Tibial artery (tissue), 4 donors: ENCODE measurements at regions not wholly inside any gene's neighbourhood (a gene's known extent, or its start where the extent isn't known, plus 50 kb on each side); places are given as distances from the start of the nearest gene placed in this dataset.

Experiments used
- DNase-seq, 2 donors: peaks; one replicate each; pipeline ENCODE4 v3.0.0-alpha.2; 2019
- H3K27ac ChIP-seq, 2 donors: fragments of 200-600 bp; sonication (generic) in 1 of 2; 1 replicate in 1 of 2; 2 replicates in 1 of 2; pipeline ENCODE4 v1.5.1; 2018 to 2019; ENCODE audit warnings: mild to moderate bottlenecking in 1 of 2
- H3K27me3 ChIP-seq, 2 donors: fragments of 200-600 bp; sonication (generic) in 1 of 2; one replicate each; pipeline versions ENCODE4 v1.5.1 to v1.6.0; 2016 to 2019
- H3K36me3 ChIP-seq, 3 donors: fragments of 200-600 bp; sonication (generic) in 2 of 3; one replicate each; pipeline ENCODE4 v1.5.1; 2016 to 2019; ENCODE audit warnings: mild to moderate bottlenecking in 2 of 3
- H3K4me1 ChIP-seq, 4 donors: fragments of 200-600 bp; sonication (generic) in 2 of 4; 1 replicate in 3 of 4; 2 replicates in 1 of 4; pipeline ENCODE4 v1.5.1; 2016 to 2019
- H3K4me3 ChIP-seq, 2 donors: fragments of 200-600 bp; sonication (generic) in 1 of 2; 1 replicate in 1 of 2; 2 replicates in 1 of 2; pipeline ENCODE4 v1.5.1; 2018 to 2019; ENCODE audit warnings: mild to moderate bottlenecking in 2 of 2
- H3K9me3 ChIP-seq, 3 donors: fragments of 200-600 bp; sonication (generic) in 1 of 3; one replicate each; pipeline ENCODE4 v1.5.1; 2016 to 2019
- intact Hi-C: fragments of 100-400 bp; cut with DNase I; formaldehyde crosslinking; loops from one replicate; pipeline ENCODE4 v1.15.0; 2023; ENCODE audit warnings: low total_unique reads
- TF ChIP-seq, protein P1 (sequence below), 2 experiments: fragments of 200-600 bp in 1 of 2; fragments of 450-650 bp in 1 of 2; IDR thresholded peaks; one replicate each; pipeline ENCODE4 v1.5.1; 2017 to 2019; ENCODE audit warnings: antibody characterized with exemption in 2 of 2, mild to moderate bottlenecking in 1 of 2, moderate library complexity in 1 of 2

DNA sequence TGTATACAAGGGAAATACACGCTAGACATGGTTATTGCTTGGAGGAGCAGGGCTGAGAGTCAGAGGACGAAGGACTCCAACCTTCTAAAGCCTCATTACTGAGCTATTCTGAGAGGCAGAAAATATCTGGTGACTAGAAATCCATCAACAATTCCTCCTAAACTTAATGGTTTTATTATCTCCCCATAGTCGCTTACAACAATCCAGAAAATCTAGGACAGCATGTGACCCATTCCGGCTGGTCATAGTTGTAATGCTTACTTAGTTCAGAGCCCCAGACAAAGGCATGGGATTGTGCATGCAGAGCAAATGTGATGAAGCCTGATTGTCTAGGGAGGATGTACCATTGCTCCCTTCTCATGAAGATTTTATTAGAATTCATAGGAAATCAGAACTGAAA is 114.5 kb upstream of the PLXNA2 start:
- no peak overlapping the region for H3K4me3 ChIP-seq
- TF ChIP-seq, protein P1, sequence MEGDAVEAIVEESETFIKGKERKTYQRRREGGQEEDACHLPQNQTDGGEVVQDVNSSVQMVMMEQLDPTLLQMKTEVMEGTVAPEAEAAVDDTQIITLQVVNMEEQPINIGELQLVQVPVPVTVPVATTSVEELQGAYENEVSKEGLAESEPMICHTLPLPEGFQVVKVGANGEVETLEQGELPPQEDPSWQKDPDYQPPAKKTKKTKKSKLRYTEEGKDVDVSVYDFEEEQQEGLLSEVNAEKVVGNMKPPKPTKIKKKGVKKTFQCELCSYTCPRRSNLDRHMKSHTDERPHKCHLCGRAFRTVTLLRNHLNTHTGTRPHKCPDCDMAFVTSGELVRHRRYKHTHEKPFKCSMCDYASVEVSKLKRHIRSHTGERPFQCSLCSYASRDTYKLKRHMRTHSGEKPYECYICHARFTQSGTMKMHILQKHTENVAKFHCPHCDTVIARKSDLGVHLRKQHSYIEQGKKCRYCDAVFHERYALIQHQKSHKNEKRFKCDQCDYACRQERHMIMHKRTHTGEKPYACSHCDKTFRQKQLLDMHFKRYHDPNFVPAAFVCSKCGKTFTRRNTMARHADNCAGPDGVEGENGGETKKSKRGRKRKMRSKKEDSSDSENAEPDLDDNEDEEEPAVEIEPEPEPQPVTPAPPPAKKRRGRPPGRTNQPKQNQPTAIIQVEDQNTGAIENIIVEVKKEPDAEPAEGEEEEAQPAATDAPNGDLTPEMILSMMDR (IDR thresholded peaks at IDR 0.05) = no peak
- H3K4me1 ChIP-seq = no peaks in the 10 kb centered on the region
- H3K9me3 ChIP-seq = no peaks in the 10 kb centered on the region
- H3K27ac ChIP-seq = no peak overlapping the region
- no peaks in the 10 kb centered on the region for H3K36me3 ChIP-seq
- no peaks in the 10 kb centered on the region for H3K27me3 ChIP-seq
- DNase-seq = no peak
- intact Hi-C loops = no loop called here

DNA sequence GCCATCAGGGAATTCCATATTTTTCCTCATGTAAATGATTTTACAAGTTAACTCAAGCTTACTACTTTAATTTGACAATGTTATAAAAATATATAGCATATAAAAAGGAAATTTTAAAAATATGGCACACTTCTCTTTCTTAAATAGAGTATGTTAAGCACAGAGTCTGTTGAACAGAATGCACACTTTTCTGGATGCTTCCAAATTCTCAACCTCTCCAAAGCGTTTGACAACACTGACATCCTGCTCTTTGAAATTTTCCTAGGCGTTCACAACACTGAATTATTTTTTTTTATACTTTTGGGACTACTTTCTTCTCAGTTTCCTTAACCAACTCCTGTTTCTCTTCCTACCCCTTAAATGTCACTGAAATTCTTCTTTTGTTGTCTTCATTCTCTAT is 117.8 kb upstream of the PLXNA2 start:
- DNase-seq = no peak
- intact Hi-C loops = no loop called here
- no peaks in the 10 kb centered on the region for H3K4me1 ChIP-seq

DNA sequence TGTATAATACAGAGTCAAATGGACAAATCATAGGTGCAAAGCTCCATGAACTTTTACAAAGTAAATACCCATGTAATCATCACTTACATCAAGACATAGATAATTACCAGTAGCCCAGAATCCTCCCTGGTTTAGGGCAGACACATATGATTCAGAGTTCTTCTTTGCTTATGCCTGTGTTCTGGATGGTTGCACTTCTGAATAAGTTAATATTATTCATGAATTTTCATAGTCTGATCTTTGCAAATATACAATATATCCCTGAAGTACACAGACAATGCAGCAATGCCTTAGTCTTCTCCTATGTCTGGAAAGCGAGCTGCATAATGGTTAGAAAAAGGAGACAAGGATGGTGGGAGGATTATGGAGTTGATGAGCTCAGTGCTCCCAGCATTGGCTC is 122.4 kb upstream of the PLXNA2 start:
- intact Hi-C loops = no loop called here
- no peaks in the 10 kb centered on the region for H3K27me3 ChIP-seq
- no peaks in the 10 kb centered on the region for H3K9me3 ChIP-seq
- no peak overlapping the region for H3K4me3 ChIP-seq
- H3K27ac ChIP-seq = no peak overlapping the region
- no peaks in the 10 kb centered on the region for H3K4me1 ChIP-seq
- no peaks in the 10 kb centered on the region for H3K36me3 ChIP-seq
- no peak for DNase-seq
- TF ChIP-seq, protein P1 (IDR thresholded peaks at IDR 0.05) = no peak

More for the DNA sequence above, 117.8 kb upstream of the PLXNA2 start:
- Histone ChIP-seq H3K4me3 (no peak overlapping the region), H3K9me3 (no peaks in the 10 kb centered on the region), H3K27ac (no peak overlapping the region), H3K36me3 (no peaks in the 10 kb centered on the region), H3K27me3 (no peaks in the 10 kb centered on the region)
- TF ChIP-seq, protein P1 (IDR thresholded peaks at IDR 0.05) = no peak

DNA sequence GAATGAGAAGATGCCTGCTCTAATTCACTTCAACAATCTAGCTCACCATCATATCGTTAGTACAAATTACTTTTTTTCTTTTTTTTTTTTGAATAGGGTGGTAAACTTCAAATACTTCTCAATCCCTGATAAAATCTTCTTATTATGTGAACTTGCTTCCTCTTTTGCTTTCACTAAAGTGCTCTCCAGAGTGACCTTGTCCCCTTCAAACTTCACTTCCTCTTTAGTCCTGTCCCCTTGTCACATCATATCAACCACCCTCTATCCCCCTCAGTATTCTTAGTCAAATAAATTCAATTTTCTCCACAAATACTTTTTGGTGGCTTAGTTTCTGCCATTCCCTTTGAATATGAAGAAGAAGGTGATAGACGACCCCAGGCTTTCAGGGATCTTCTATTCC is 124.9 kb upstream of the PLXNA2 start:
- Histone ChIP-seq H3K27me3 (no peaks in the 10 kb centered on the region), H3K4me1 (no peaks in the 10 kb centered on the region), H3K27ac (no peak overlapping the region), H3K9me3 (no peaks in the 10 kb centered on the region), H3K4me3 (no peak overlapping the region), H3K36me3 (no peaks in the 10 kb centered on the region)
- TF ChIP-seq, protein P1 (IDR thresholded peaks at IDR 0.05) = no peak
- intact Hi-C loops = no loop called here
- no peak for DNase-seq

DNA sequence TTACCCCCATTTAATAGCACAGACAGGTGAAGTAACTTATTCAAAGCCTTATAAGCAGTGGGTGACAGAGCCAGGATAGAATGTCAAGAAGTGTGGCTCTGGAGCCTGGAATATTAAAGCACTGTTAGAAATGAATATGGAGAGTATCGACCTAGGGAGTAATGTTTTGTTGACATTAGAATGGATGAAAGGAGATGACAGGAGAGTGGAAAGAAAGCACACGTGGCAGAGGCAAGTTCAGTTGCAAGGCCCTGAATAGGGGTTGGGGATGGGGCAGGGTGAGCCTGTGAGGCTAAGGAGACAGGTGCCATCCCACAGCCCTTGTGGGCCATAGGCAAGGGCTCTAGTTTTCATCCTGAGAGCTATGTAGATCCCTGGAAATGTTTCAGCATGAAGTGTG is 125.5 kb upstream of the PLXNA2 start:
- no peak for DNase-seq
- no peaks in the 10 kb centered on the region for H3K4me1 ChIP-seq

More for the DNA sequence above, 125.5 kb upstream of the PLXNA2 start:
- Histone ChIP-seq H3K4me3 (no peak overlapping the region), H3K36me3 (no peaks in the 10 kb centered on the region), H3K9me3 (no peaks in the 10 kb centered on the region), H3K27me3 (no peaks in the 10 kb centered on the region), H3K27ac (no peak overlapping the region)
- intact Hi-C loops = no loop called here
- TF ChIP-seq, protein P1 (IDR thresholded peaks at IDR 0.05) = no peak
